ENCODE measurements at regions not wholly inside any gene's neighbourhood (a gene's known extent, or its start where the extent isn't known, plus 50 kb on each side); places are given as distances from the start of the nearest gene placed in this dataset.

- TF ChIP-seq, protein P1, sequence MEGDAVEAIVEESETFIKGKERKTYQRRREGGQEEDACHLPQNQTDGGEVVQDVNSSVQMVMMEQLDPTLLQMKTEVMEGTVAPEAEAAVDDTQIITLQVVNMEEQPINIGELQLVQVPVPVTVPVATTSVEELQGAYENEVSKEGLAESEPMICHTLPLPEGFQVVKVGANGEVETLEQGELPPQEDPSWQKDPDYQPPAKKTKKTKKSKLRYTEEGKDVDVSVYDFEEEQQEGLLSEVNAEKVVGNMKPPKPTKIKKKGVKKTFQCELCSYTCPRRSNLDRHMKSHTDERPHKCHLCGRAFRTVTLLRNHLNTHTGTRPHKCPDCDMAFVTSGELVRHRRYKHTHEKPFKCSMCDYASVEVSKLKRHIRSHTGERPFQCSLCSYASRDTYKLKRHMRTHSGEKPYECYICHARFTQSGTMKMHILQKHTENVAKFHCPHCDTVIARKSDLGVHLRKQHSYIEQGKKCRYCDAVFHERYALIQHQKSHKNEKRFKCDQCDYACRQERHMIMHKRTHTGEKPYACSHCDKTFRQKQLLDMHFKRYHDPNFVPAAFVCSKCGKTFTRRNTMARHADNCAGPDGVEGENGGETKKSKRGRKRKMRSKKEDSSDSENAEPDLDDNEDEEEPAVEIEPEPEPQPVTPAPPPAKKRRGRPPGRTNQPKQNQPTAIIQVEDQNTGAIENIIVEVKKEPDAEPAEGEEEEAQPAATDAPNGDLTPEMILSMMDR (IDR thresholded peaks at IDR 0.05) = no peak
- no peak for TF ChIP-seq POLR2AphosphoS5 (IDR thresholded peaks at IDR 0.05)
Measured at GRCh38 chr15:95843241-95843910, 487.1 kb upstream of the NR2F2 start.
